HG03521 (cell line): ENCODE measurements at regions not wholly inside any gene's neighbourhood (a gene's known extent, or its start where the extent isn't known, plus 50 kb on each side); places are given as distances from the start of the nearest gene placed in this dataset.
"Not testable (repeated sequence)": the region's sequence is repeated elsewhere in the genome, so short reads cannot be mapped to it uniquely, and the experiment has no call there.

ENCODE experiments used
- ATAC-seq: cut with Tn5 transposase; IDR thresholded peaks from one replicate; pipeline ENCODE4 v1.9.1; 2021; ENCODE audit warnings: mild to moderate bottlenecking, moderate library complexity; ENCODE audit not compliant: unreplicated experiment

GRCh38 chr9:25816439-25816838 is 138.2 kb upstream of the TUSC1 start:
- no peak for ATAC-seq

- ATAC-seq, result no peak
Measured at GRCh38 chr9:25814023-25814422, 135.8 kb upstream of the TUSC1 start.

- ATAC-seq, result no peak
Measured at GRCh38 chr9:25813478-25813877, 135.2 kb upstream of the TUSC1 start.

GRCh38 chr9:25808554-25808953 is 130.3 kb upstream of the TUSC1 start:
- no peak for ATAC-seq

- no peak for ATAC-seq
Measured at GRCh38 chr9:25804856-25805255, 126.6 kb upstream of the TUSC1 start.

GRCh38 chr9:25801989-25802388 is 123.7 kb upstream of the TUSC1 start:
- ATAC-seq, result not testable (repeated sequence)

- no peak for ATAC-seq
Measured at GRCh38 chr9:25773805-25774204, 95.6 kb upstream of the TUSC1 start.

- no peak for ATAC-seq
Measured at GRCh38 chr9:25755951-25756350, 77.7 kb upstream of the TUSC1 start.

GRCh38 chr9:25752398-25752797 is 74.2 kb upstream of the TUSC1 start:
- ATAC-seq, result no peak

GRCh38 chr9:25742256-25742655 is 64.0 kb upstream of the TUSC1 start:
- no peak for ATAC-seq

- no peak for ATAC-seq
Measured at GRCh38 chr9:25733336-25733982, 55.2 kb upstream of the TUSC1 start.

- ATAC-seq, result not testable (repeated sequence)
Measured at GRCh38 chr9:25731895-25732794, 53.9 kb upstream of the TUSC1 start.
